ENCODE measurements at regions not wholly inside any gene's neighbourhood (a gene's known extent, or its start where the extent isn't known, plus 50 kb on each side); places are given as distances from the start of the nearest gene placed in this dataset.

GRCh38 chr9:545480-545879, 296.0 kb upstream of the DMRT1 start:
- TF ChIP-seq ARNT (IDR thresholded peaks at IDR 0.05) (no peak), SP1 (IDR thresholded peaks at IDR 0.05) (no peak), CTBP1 (IDR thresholded peaks at IDR 0.05; ENCODE audit: borderline replicate concordance) (no peak), SUZ12 (IDR thresholded peaks at IDR 0.05) (no peak), FOXM1 (IDR thresholded peaks at IDR 0.05; ENCODE audit: borderline replicate concordance) (no peak), L3MBTL2 (conservative IDR thresholded peaks at IDR 0.05) (no peak), FOXA1 (IDR thresholded peaks at IDR 0.05) (no peak), TARDBP (IDR thresholded peaks at IDR 0.05) (no peak), LEF1 (IDR thresholded peaks at IDR 0.05; ENCODE audit: borderline replicate concordance) (no peak), HDGF (IDR thresholded peaks at IDR 0.05; ENCODE audit: borderline replicate concordance) (no peak), ZNF384 (IDR thresholded peaks at IDR 0.05) (no peak), PKNOX1 (IDR thresholded peaks at IDR 0.05) (no peak), FOXK2 (IDR thresholded peaks at IDR 0.05) (no peak), NFRKB (IDR thresholded peaks at IDR 0.05) (no peak), ELF4 (IDR thresholded peaks at IDR 0.05) (no peak), BHLHE40 (IDR thresholded peaks at IDR 0.05; ENCODE audit: borderline replicate concordance) (no peak)
- ChIA-PET POLR2A (no interaction called here), CTCF (no interaction called here)
- DNase-seq (ENCODE audit: extremely low spot score) = no peak

GRCh38 chr9:546235-546634, 295.3 kb upstream of the DMRT1 start:
- POLR2A ChIA-PET = no interaction called here
- no peak for TF ChIP-seq FOXA1 (IDR thresholded peaks at IDR 0.05)
- no peak for TF ChIP-seq CTBP1 (IDR thresholded peaks at IDR 0.05; ENCODE audit: borderline replicate concordance)
- no peak for TF ChIP-seq PKNOX1 (IDR thresholded peaks at IDR 0.05)
- no peak for TF ChIP-seq ARNT (IDR thresholded peaks at IDR 0.05)
- TF ChIP-seq LEF1 (IDR thresholded peaks at IDR 0.05; ENCODE audit: borderline replicate concordance) = no peak
- no peak for TF ChIP-seq ELF4 (IDR thresholded peaks at IDR 0.05)
- TF ChIP-seq ZNF384 (IDR thresholded peaks at IDR 0.05) = no peak
- no peak for TF ChIP-seq FOXM1 (IDR thresholded peaks at IDR 0.05; ENCODE audit: borderline replicate concordance)
- no peak for TF ChIP-seq SUZ12 (IDR thresholded peaks at IDR 0.05)
- CTCF ChIA-PET = no interaction called here
- DNase-seq (ENCODE audit: extremely low spot score) = no peak

- CTCF ChIA-PET = interaction anchor here (0.9 kb wide), 1 partner anchor 160 kb away, joined by 3 read pairs; no protein-coding TSS in a partner anchor
- no peak for DNase-seq (ENCODE audit: extremely low spot score)
- POLR2A ChIA-PET = no interaction called here
- TF ChIP-seq FOXA1 (IDR thresholded peaks at IDR 0.05) = no peak
Observed at GRCh38 chr9:546797-547223, 294.7 kb upstream of the DMRT1 start.

GRCh38 chr9:547314-547713, 294.2 kb upstream of the DMRT1 start:
- ChIA-PET CTCF (interaction anchor here (0.9 kb wide), 1 partner anchor 161 kb away, joined by 3 read pairs; no protein-coding TSS in a partner anchor), POLR2A (no interaction called here)
- no peak for DNase-seq (ENCODE audit: extremely low spot score)
- TF ChIP-seq TARDBP (IDR thresholded peaks at IDR 0.05) (no peak), ELF4 (IDR thresholded peaks at IDR 0.05) (no peak), ARNT (IDR thresholded peaks at IDR 0.05) (no peak), PKNOX1 (IDR thresholded peaks at IDR 0.05) (no peak), FOXA1 (IDR thresholded peaks at IDR 0.05) (no peak), BHLHE40 (IDR thresholded peaks at IDR 0.05; ENCODE audit: borderline replicate concordance) (no peak), L3MBTL2 (conservative IDR thresholded peaks at IDR 0.05) (no peak), FOXM1 (IDR thresholded peaks at IDR 0.05; ENCODE audit: borderline replicate concordance) (no peak), CTBP1 (IDR thresholded peaks at IDR 0.05; ENCODE audit: borderline replicate concordance) (no peak)

GRCh38 chr9:549455-549997, 292.0 kb upstream of the DMRT1 start:
- no peak for TF ChIP-seq SUZ12 (IDR thresholded peaks at IDR 0.05)
- no peak for TF ChIP-seq ZNF384 (IDR thresholded peaks at IDR 0.05)
- TF ChIP-seq TARDBP (IDR thresholded peaks at IDR 0.05) = no peak
- TF ChIP-seq PKNOX1 (IDR thresholded peaks at IDR 0.05) = no peak

GRCh38 chr9:550333-550732, 291.2 kb upstream of the DMRT1 start:
- ChIA-PET CTCF (no interaction called here), POLR2A (no interaction called here)
- no peak for DNase-seq (ENCODE audit: extremely low spot score)
- no peak for TF ChIP-seq CTBP1 (IDR thresholded peaks at IDR 0.05; ENCODE audit: borderline replicate concordance)
- TF ChIP-seq HDGF (IDR thresholded peaks at IDR 0.05; ENCODE audit: borderline replicate concordance) = no peak
- no peak for TF ChIP-seq PKNOX1 (IDR thresholded peaks at IDR 0.05)
- no peak for TF ChIP-seq SP1 (IDR thresholded peaks at IDR 0.05)
- TF ChIP-seq FOXA1 (IDR thresholded peaks at IDR 0.05) = no peak
- TF ChIP-seq TARDBP (IDR thresholded peaks at IDR 0.05) = no peak
- TF ChIP-seq ARNT (IDR thresholded peaks at IDR 0.05) = no peak
- TF ChIP-seq ELF4 (IDR thresholded peaks at IDR 0.05) = no peak
- TF ChIP-seq FOXM1 (IDR thresholded peaks at IDR 0.05; ENCODE audit: borderline replicate concordance) = no peak
- TF ChIP-seq FOXK2 (IDR thresholded peaks at IDR 0.05) = no peak
- no peak for TF ChIP-seq L3MBTL2 (conservative IDR thresholded peaks at IDR 0.05)
- TF ChIP-seq SUZ12 (IDR thresholded peaks at IDR 0.05) = no peak
- no peak for TF ChIP-seq BHLHE40 (IDR thresholded peaks at IDR 0.05; ENCODE audit: borderline replicate concordance)
- no peak for TF ChIP-seq ZNF384 (IDR thresholded peaks at IDR 0.05)
- no peak for TF ChIP-seq NFRKB (IDR thresholded peaks at IDR 0.05)
- TF ChIP-seq LEF1 (IDR thresholded peaks at IDR 0.05; ENCODE audit: borderline replicate concordance) = no peak

More at GRCh38 chr9:549455-549997, 292.0 kb upstream of the DMRT1 start:
- POLR2A ChIA-PET = no interaction called here
- DNase-seq (ENCODE audit: extremely low spot score) = no peak
- CTCF ChIA-PET = no interaction called here

Measured in HEK293T (cell line).